ENCODE measurements at regions not wholly inside any gene's neighbourhood (a gene's known extent, or its start where the extent isn't known, plus 50 kb on each side); places are given as distances from the start of the nearest gene placed in this dataset.

- H3K4me1 ChIP-seq (ENCODE audit: control insufficient read depth, extremely low read depth, insufficient read depth, low read length), result peaks cover 6% of the 10 kb centered on the region
- no peaks in the 10 kb centered on the region for H3K36me3 ChIP-seq (ENCODE audit: control insufficient read depth, insufficient read depth, low read length)
- H4K20me1 ChIP-seq (ENCODE audit: control insufficient read depth, extremely low read depth, insufficient read depth, low read length), result no peaks in the 10 kb centered on the region
- DNase-seq (ENCODE audit: low read depth in 2 of 2), result no peak
- TF ChIP-seq CTCF (conservative IDR thresholded peaks at IDR 0.05 in 1 of 2, IDR thresholded peaks at IDR 0.05 in 1 of 2; ENCODE audit: low read depth in 1 of 2, low read length in 2 of 2) (no peak), EZH2 (IDR thresholded peaks at IDR 0.05; ENCODE audit: low read length, missing control alignments) (no peak)
- H3K79me2 ChIP-seq (ENCODE audit: control insufficient read depth, insufficient read depth, low read length), result no peaks in the 10 kb centered on the region
- H3K27me3 ChIP-seq (ENCODE audit: control insufficient read depth, insufficient read depth, low read length), result no peaks in the 10 kb centered on the region
- H3K27ac ChIP-seq (ENCODE audit: insufficient read depth, low read length), result no peak overlapping the region
- no peak overlapping the region for H3K9ac ChIP-seq (ENCODE audit: insufficient read depth, low read length)
- H2AFZ ChIP-seq (ENCODE audit: low read length), result no peak overlapping the region
- H3K4me3 ChIP-seq (replicated peaks in 1 of 4; ENCODE audit: control extremely low read depth in 1 of 4, insufficient read depth in 1 of 4, low read depth in 3 of 4, low read length in 4 of 4), result no peak overlapping the region
- no peaks in the 10 kb centered on the region for H3K9me3 ChIP-seq (ENCODE audit: control insufficient read depth, insufficient read depth, low read depth, low read length)
- H3K4me2 ChIP-seq (ENCODE audit: extremely low read depth, insufficient read depth, low read length), result no peak overlapping the region
Measured at GRCh38 chr12:116354534-116354933, 77.0 kb upstream of the MED13L start.

GRCh38 chr12:116354950-116355783, 77.7 kb upstream of the MED13L start:
- Histone ChIP-seq H3K4me1 (ENCODE audit: control insufficient read depth, extremely low read depth, insufficient read depth, low read length) (peaks cover 7% of the 10 kb centered on the region), H3K9ac (ENCODE audit: insufficient read depth, low read length) (no peak overlapping the region), H3K79me2 (ENCODE audit: control insufficient read depth, insufficient read depth, low read length) (no peaks in the 10 kb centered on the region), H3K4me2 (ENCODE audit: extremely low read depth, insufficient read depth, low read length) (no peak overlapping the region), H2AFZ (ENCODE audit: low read length) (no peak overlapping the region), H3K27ac (ENCODE audit: insufficient read depth, low read length) (no peak overlapping the region), H3K9me3 (ENCODE audit: control insufficient read depth, insufficient read depth, low read depth, low read length) (no peaks in the 10 kb centered on the region), H3K36me3 (ENCODE audit: control insufficient read depth, insufficient read depth, low read length) (no peaks in the 10 kb centered on the region), H3K4me3 (replicated peaks in 1 of 4; ENCODE audit: control extremely low read depth in 1 of 4, insufficient read depth in 1 of 4, low read depth in 3 of 4, low read length in 4 of 4) (no peak overlapping the region), H3K27me3 (ENCODE audit: control insufficient read depth, insufficient read depth, low read length) (no peaks in the 10 kb centered on the region), H4K20me1 (ENCODE audit: control insufficient read depth, extremely low read depth, insufficient read depth, low read length) (no peaks in the 10 kb centered on the region)
- no peak for TF ChIP-seq CTCF (conservative IDR thresholded peaks at IDR 0.05 in 1 of 2, IDR thresholded peaks at IDR 0.05 in 1 of 2; ENCODE audit: low read depth in 1 of 2, low read length in 2 of 2)
- TF ChIP-seq EZH2 (IDR thresholded peaks at IDR 0.05; ENCODE audit: low read length, missing control alignments), result no peak
- DNase-seq (ENCODE audit: low read depth in 2 of 2), result no peak

DNA sequence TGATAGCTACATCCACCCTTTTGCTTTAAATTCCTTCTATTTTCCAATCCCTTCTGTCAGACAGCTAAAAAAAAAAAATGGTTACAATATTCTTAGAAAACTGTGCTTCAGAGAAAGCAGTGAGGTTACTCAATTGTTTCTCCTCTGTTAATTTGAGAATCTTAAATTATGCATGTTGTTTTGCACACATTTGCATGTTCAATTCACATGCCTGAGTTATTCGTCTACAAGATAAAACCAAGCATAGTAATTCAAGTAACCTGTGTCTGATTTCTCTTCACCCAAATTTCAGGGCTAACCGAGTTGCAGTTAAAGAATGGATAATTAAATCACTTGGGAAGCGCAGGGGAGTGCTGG, 81.0 kb upstream of the MED13L start:
- Histone ChIP-seq H3K4me3 (replicated peaks in 1 of 4; ENCODE audit: control extremely low read depth in 1 of 4, insufficient read depth in 1 of 4, low read depth in 3 of 4, low read length in 4 of 4) (peak overlapping the region in 1 of 4 experiments; percentile 19), H3K9me3 (ENCODE audit: control insufficient read depth, insufficient read depth, low read depth, low read length) (no peaks in the 10 kb centered on the region)

More for the DNA sequence above, 81.0 kb upstream of the MED13L start:
- H3K4me1 ChIP-seq (ENCODE audit: control insufficient read depth, extremely low read depth, insufficient read depth, low read length), result peaks cover 7% of the 10 kb centered on the region
- H3K36me3 ChIP-seq (ENCODE audit: control insufficient read depth, insufficient read depth, low read length), result no peaks in the 10 kb centered on the region
- H3K27ac ChIP-seq (ENCODE audit: insufficient read depth, low read length), result peak overlapping the region; percentile 74
- TF ChIP-seq EZH2 (IDR thresholded peaks at IDR 0.05; ENCODE audit: low read length, missing control alignments) (no peak), CTCF (conservative IDR thresholded peaks at IDR 0.05 in 1 of 2, IDR thresholded peaks at IDR 0.05 in 1 of 2; ENCODE audit: low read depth in 1 of 2, low read length in 2 of 2) (no peak)
- H3K27me3 ChIP-seq (ENCODE audit: control insufficient read depth, insufficient read depth, low read length), result no peaks in the 10 kb centered on the region
- H2AFZ ChIP-seq (ENCODE audit: low read length), result peak overlapping the region; percentile 93
- H3K79me2 ChIP-seq (ENCODE audit: control insufficient read depth, insufficient read depth, low read length), result no peaks in the 10 kb centered on the region
- H3K9ac ChIP-seq (ENCODE audit: insufficient read depth, low read length), result peak overlapping the region; percentile 17
- no peak for DNase-seq (ENCODE audit: low read depth in 2 of 2)
- peak overlapping the region; percentile 92 for H3K4me2 ChIP-seq (ENCODE audit: extremely low read depth, insufficient read depth, low read length)
- no peaks in the 10 kb centered on the region for H4K20me1 ChIP-seq (ENCODE audit: control insufficient read depth, extremely low read depth, insufficient read depth, low read length)

All from fibroblast of lung (primary cell).